HFFc6 (cell line): ENCODE measurements at regions not wholly inside any gene's neighbourhood (a gene's known extent, or its start where the extent isn't known, plus 50 kb on each side); places are given as distances from the start of the nearest gene placed in this dataset.

Experiments used
- DNase-seq: peaks from one replicate; pipeline ENCODE4 v3.0.0-alpha.2; 2018
- H3K27ac Mint-ChIP-seq: 2 replicates; pipeline ENCODE4 v1.8.0; 2020; ENCODE audit warnings: mild to moderate bottlenecking, mixed read lengths
- H3K27me3 Mint-ChIP-seq: 2 replicates; pipeline ENCODE4 v1.8.0; 2021; ENCODE audit warnings: mild to moderate bottlenecking, moderate library complexity, mixed read lengths; ENCODE audit not compliant: insufficient read depth
- H3K36me3 Mint-ChIP-seq: 2 replicates; pipeline ENCODE4 v1.8.0; 2021; ENCODE audit warnings: low read depth, mixed read lengths
- H3K4me1 Mint-ChIP-seq: 2 replicates; pipeline ENCODE4 v1.8.0; 2020; ENCODE audit warnings: low read depth, mixed read lengths
- H3K4me3 Mint-ChIP-seq: 2 replicates; pipeline ENCODE4 v1.8.0; 2020; ENCODE audit warnings: mild to moderate bottlenecking, moderate library complexity, mixed read lengths
- H3K9me3 Mint-ChIP-seq: 2 replicates; pipeline ENCODE4 v1.8.0; 2020; ENCODE audit warnings: mild to moderate bottlenecking, mixed read lengths
- CTCF ChIP-seq: fragments of 200-600 bp; sonication (generic); IDR thresholded peaks from 2 replicates; pipeline ENCODE4 v1.5.0; 2021; ENCODE audit warnings: antibody characterized with exemption, mild to moderate bottlenecking

GRCh38 chr21:27429710-27430341, 462.9 kb upstream of the ADAMTS5 start:
- no peak for TF ChIP-seq CTCF
- Mint-ChIP-seq H3K27me3 (no peaks in the 10 kb centered on the region; the same call in 1 of the 2 replicates), H3K9me3 (no peaks in the 10 kb centered on the region), H3K4me1 (peaks cover 43% of the 10 kb centered on the region), H3K27ac (peak overlapping the region; percentile 80), H3K4me3 (peak overlapping the region; percentile 56), H3K36me3 (peaks cover 6% of the 10 kb centered on the region)
- DNase-seq: peak; percentile 61

GRCh38 chr21:27426196-27426595, 459.3 kb upstream of the ADAMTS5 start:
- Mint-ChIP-seq H3K36me3 (peaks cover 6% of the 10 kb centered on the region), H3K27ac (peak overlapping the region; percentile 56), H3K4me1 (peaks cover 77% of the 10 kb centered on the region), H3K9me3 (no peaks in the 10 kb centered on the region), H3K27me3 (no peaks in the 10 kb centered on the region), H3K4me3 (no peak overlapping the region)
- no peak for DNase-seq
- no peak for TF ChIP-seq CTCF

- Mint-ChIP-seq H3K4me3 (no peak overlapping the region), H3K27ac (peak overlapping the region; percentile 77), H3K4me1 (peaks cover 71% of the 10 kb centered on the region), H3K9me3 (no peaks in the 10 kb centered on the region), H3K27me3 (no peaks in the 10 kb centered on the region), H3K36me3 (no peaks in the 10 kb centered on the region)
- DNase-seq: peak; percentile 51
- TF ChIP-seq CTCF: no peak
Observed at GRCh38 chr21:27425574-27425973, 458.7 kb upstream of the ADAMTS5 start.

- Mint-ChIP-seq H3K27me3 (no peaks in the 10 kb centered on the region), H3K4me3 (no peak overlapping the region), H3K27ac (peak overlapping the region; percentile 77), H3K4me1 (peaks cover 67% of the 10 kb centered on the region), H3K36me3 (no peaks in the 10 kb centered on the region), H3K9me3 (no peaks in the 10 kb centered on the region)
- TF ChIP-seq CTCF: peak; percentile 41; the same call in 1 of the 2 replicates
- no peak for DNase-seq
Observed at GRCh38 chr21:27425172-27425571, 458.3 kb upstream of the ADAMTS5 start.

- Mint-ChIP-seq H3K4me1 (peaks cover 61% of the 10 kb centered on the region), H3K27ac (peak overlapping the region; percentile 77), H3K9me3 (no peaks in the 10 kb centered on the region), H3K27me3 (no peaks in the 10 kb centered on the region), H3K36me3 (no peaks in the 10 kb centered on the region), H3K4me3 (no peak overlapping the region)
- peak; percentile 25 for DNase-seq
- no peak for TF ChIP-seq CTCF
Observed at GRCh38 chr21:27424601-27425000, 457.7 kb upstream of the ADAMTS5 start.
